KBM-7 (cell line): ENCODE measurements at regions not wholly inside any gene's neighbourhood (a gene's known extent, or its start where the extent isn't known, plus 50 kb on each side); places are given as distances from the start of the nearest gene placed in this dataset.
"Not testable (repeated sequence)": the region's sequence is repeated elsewhere in the genome, so short reads cannot be mapped to it uniquely, and the experiment has no call there.

ENCODE experiments used
- DNase-seq: peaks from one replicate; pipeline ENCODE4 v3.0.0-alpha.2; 2015
- in situ Hi-C: fragments of 300-500 bp; cut with MboI; formaldehyde crosslinking; loops from 2 replicates; pipeline ENCODE4 v1.14.3; 2020; ENCODE audit warnings: low sequenced_read_pairs, low pct_unique_long_range_greater_than_20kb, mixed read lengths

- no peak for DNase-seq
- in situ Hi-C loops, result no loop called here
These were observed 409.9 kb upstream of the EDIL3 start for GRCh38 chr5:84794486-84795035.

- in situ Hi-C loops, result no loop called here
- DNase-seq, result no peak
These were observed 407.1 kb upstream of the EDIL3 start for GRCh38 chr5:84791730-84792129.

- DNase-seq, result no peak
- in situ Hi-C loops, result no loop called here
These were observed 406.5 kb upstream of the EDIL3 start for GRCh38 chr5:84791138-84791537.

- in situ Hi-C loops, result no loop called here
- DNase-seq, result no peak
These were observed 405.7 kb upstream of the EDIL3 start for GRCh38 chr5:84790406-84790805.

GRCh38 chr5:84783003-84783402, 398.3 kb upstream of the EDIL3 start:
- in situ Hi-C loops, result no loop called here
- DNase-seq, result no peak

GRCh38 chr5:84779186-84779585, 394.5 kb upstream of the EDIL3 start:
- in situ Hi-C loops, result no loop called here
- no peak for DNase-seq

GRCh38 chr5:84764227-84764626, 379.5 kb upstream of the EDIL3 start:
- in situ Hi-C loops, result no loop called here
- DNase-seq, result no peak

GRCh38 chr5:84758008-84758407, 373.3 kb upstream of the EDIL3 start:
- DNase-seq, result no peak
- in situ Hi-C loops, result no loop called here

GRCh38 chr5:84752780-84753179, 368.1 kb upstream of the EDIL3 start:
- DNase-seq, result no peak
- in situ Hi-C loops, result no loop called here

- in situ Hi-C loops, result no loop called here
- no peak for DNase-seq
These were observed 363.6 kb upstream of the EDIL3 start for GRCh38 chr5:84748313-84748712.

GRCh38 chr5:84746280-84746679, 361.6 kb upstream of the EDIL3 start:
- in situ Hi-C loops, result not testable (repeated sequence)

GRCh38 chr5:84741056-84741455, 356.4 kb upstream of the EDIL3 start:
- in situ Hi-C loops, result no loop called here
- DNase-seq, result no peak

More at GRCh38 chr5:84746280-84746679, 361.6 kb upstream of the EDIL3 start:
- DNase-seq, result not testable (repeated sequence)

- in situ Hi-C loops, result no loop called here
- DNase-seq, result no peak
These were observed 344.6 kb upstream of the EDIL3 start for GRCh38 chr5:84729326-84729725.

GRCh38 chr5:84727708-84728107, 343.0 kb upstream of the EDIL3 start:
- in situ Hi-C loops, result no loop called here
- no peak for DNase-seq

- DNase-seq, result no peak
- in situ Hi-C loops, result no loop called here
These were observed 341.4 kb upstream of the EDIL3 start for GRCh38 chr5:84725946-84726570.

- DNase-seq, result no peak
- in situ Hi-C loops, result no loop called here
These were observed 340.0 kb upstream of the EDIL3 start for GRCh38 chr5:84724683-84725082.

GRCh38 chr5:84724181-84724580, 339.5 kb upstream of the EDIL3 start:
- in situ Hi-C loops, result no loop called here
- DNase-seq, result no peak

GRCh38 chr5:84718377-84718776, 333.7 kb upstream of the EDIL3 start:
- in situ Hi-C loops, result no loop called here
- DNase-seq, result no peak

GRCh38 chr5:84715686-84716085, 331.0 kb upstream of the EDIL3 start:
- in situ Hi-C loops, result no loop called here
- no peak for DNase-seq

GRCh38 chr5:84715091-84715490, 330.4 kb upstream of the EDIL3 start:
- DNase-seq, result no peak
- in situ Hi-C loops, result no loop called here

GRCh38 chr5:84709075-84709474, 324.4 kb upstream of the EDIL3 start:
- DNase-seq, result no peak
- in situ Hi-C loops, result no loop called here
